ENCODE measurements at regions not wholly inside any gene's neighbourhood (a gene's known extent, or its start where the extent isn't known, plus 50 kb on each side); places are given as distances from the start of the nearest gene placed in this dataset.
"Not testable (repeated sequence)": the region's sequence is repeated elsewhere in the genome, so short reads cannot be mapped to it uniquely, and the experiment has no call there.

- ATAC-seq (no peak), DNase-seq (ENCODE audit: low spot score) (no peak)
Measured at GRCh38 chr12:86729739-86730138, 473.5 kb upstream of the MGAT4C start.

- no peak for DNase-seq (ENCODE audit: low spot score)
- no peak for ATAC-seq
Measured at GRCh38 chr12:86727160-86727559, 471.0 kb upstream of the MGAT4C start.

- DNase-seq (ENCODE audit: low spot score): no peak
- ATAC-seq: no peak
Measured at GRCh38 chr12:86724716-86725115, 468.5 kb upstream of the MGAT4C start.

- ATAC-seq: no peak
- no peak for DNase-seq (ENCODE audit: low spot score)
Measured at GRCh38 chr12:86723326-86723725, 467.1 kb upstream of the MGAT4C start.

- DNase-seq (ENCODE audit: low spot score) (no peak), ATAC-seq (no peak)
Measured at GRCh38 chr12:86721713-86722397, 465.7 kb upstream of the MGAT4C start.

GRCh38 chr12:86719381-86719780 lies 463.2 kb upstream of the MGAT4C start:
- DNase-seq (ENCODE audit: low spot score) (no peak), ATAC-seq (no peak)

GRCh38 chr12:86713121-86713520 lies 456.9 kb upstream of the MGAT4C start:
- ATAC-seq: no peak
- DNase-seq (ENCODE audit: low spot score): no peak

GRCh38 chr12:86712425-86712843 lies 456.2 kb upstream of the MGAT4C start:
- no peak for ATAC-seq

GRCh38 chr12:86711731-86712130 lies 455.5 kb upstream of the MGAT4C start:
- no peak for ATAC-seq
- no peak for DNase-seq (ENCODE audit: low spot score)

More at GRCh38 chr12:86712425-86712843, 456.2 kb upstream of the MGAT4C start:
- DNase-seq (ENCODE audit: low spot score): no peak

GRCh38 chr12:86710109-86710508 lies 453.9 kb upstream of the MGAT4C start:
- no peak for DNase-seq (ENCODE audit: low spot score)
- no peak for ATAC-seq

GRCh38 chr12:86709017-86709416 lies 452.8 kb upstream of the MGAT4C start:
- DNase-seq (ENCODE audit: low spot score); ATAC-seq: not testable (repeated sequence)

GRCh38 chr12:86698641-86698980 lies 442.4 kb upstream of the MGAT4C start:
- no peak for DNase-seq (ENCODE audit: low spot score)
- ATAC-seq: no peak

- DNase-seq (ENCODE audit: low spot score): no peak
- no peak for ATAC-seq
Measured at GRCh38 chr12:86697916-86698640, 441.9 kb upstream of the MGAT4C start.

GRCh38 chr12:86683568-86684304 lies 427.5 kb upstream of the MGAT4C start:
- DNase-seq (ENCODE audit: low spot score) (no peak), ATAC-seq (no peak)

GRCh38 chr12:86681060-86681459 lies 424.9 kb upstream of the MGAT4C start:
- DNase-seq (ENCODE audit: low spot score) (no peak), ATAC-seq (no peak)

- ATAC-seq (no peak), DNase-seq (ENCODE audit: low spot score) (no peak)
Measured at GRCh38 chr12:86675197-86675596, 419.0 kb upstream of the MGAT4C start.

- no peak for DNase-seq (ENCODE audit: low spot score)
- no peak for ATAC-seq
Measured at GRCh38 chr12:86670986-86671385, 414.8 kb upstream of the MGAT4C start.

- DNase-seq (ENCODE audit: low spot score) (no peak), ATAC-seq (no peak)
Measured at GRCh38 chr12:86669010-86669409, 412.8 kb upstream of the MGAT4C start.

GRCh38 chr12:86666316-86666715 lies 410.1 kb upstream of the MGAT4C start:
- DNase-seq (ENCODE audit: low spot score) (no peak), ATAC-seq (no peak)

GRCh38 chr12:86663716-86664115 lies 407.5 kb upstream of the MGAT4C start:
- no peak for ATAC-seq

GRCh38 chr12:86663173-86663572 lies 407.0 kb upstream of the MGAT4C start:
- DNase-seq (ENCODE audit: low spot score): no peak
- ATAC-seq: no peak

More at GRCh38 chr12:86663716-86664115, 407.5 kb upstream of the MGAT4C start:
- DNase-seq (ENCODE audit: low spot score): no peak

- DNase-seq (ENCODE audit: low spot score): no peak
- ATAC-seq: no peak
Measured at GRCh38 chr12:86662464-86662863, 406.3 kb upstream of the MGAT4C start.
